ENCODE measurements at regions not wholly inside any gene's neighbourhood (a gene's known extent, or its start where the extent isn't known, plus 50 kb on each side); places are given as distances from the start of the nearest gene placed in this dataset.

- no peaks in the 10 kb centered on the region for H3K36me3 ChIP-seq (ENCODE audit: control insufficient read depth, insufficient read depth, low read length)
- no peak for TF ChIP-seq CTCF (IDR thresholded peaks at IDR 0.05; ENCODE audit: insufficient read depth, low read length, poor library complexity, severe bottlenecking)
- no peak overlapping the region for H3K4me3 ChIP-seq (replicated peaks; ENCODE audit: low read depth, low read length)
- H3K27me3 ChIP-seq (replicated peaks; ENCODE audit: control insufficient read depth, insufficient read depth, low read length), result no peaks in the 10 kb centered on the region
- DNase-seq (ENCODE audit: extremely low read depth, insufficient read length), result no peak
These were observed 457.8 kb upstream of the ROBO2 start for GRCh38 chr3:76582098-76582497.

- H3K27me3 ChIP-seq (replicated peaks; ENCODE audit: control insufficient read depth, insufficient read depth, low read length), result no peaks in the 10 kb centered on the region
- no peaks in the 10 kb centered on the region for H3K36me3 ChIP-seq (ENCODE audit: control insufficient read depth, insufficient read depth, low read length)
- TF ChIP-seq CTCF (IDR thresholded peaks at IDR 0.05; ENCODE audit: insufficient read depth, low read length, poor library complexity, severe bottlenecking), result no peak
- DNase-seq (ENCODE audit: extremely low read depth, insufficient read length), result no peak
- no peak overlapping the region for H3K4me3 ChIP-seq (replicated peaks; ENCODE audit: low read depth, low read length)
These were observed 457.1 kb upstream of the ROBO2 start for GRCh38 chr3:76582632-76583378.

- no peak overlapping the region for H3K4me3 ChIP-seq (replicated peaks; ENCODE audit: low read depth, low read length)
- no peaks in the 10 kb centered on the region for H3K27me3 ChIP-seq (replicated peaks; ENCODE audit: control insufficient read depth, insufficient read depth, low read length)
- DNase-seq (ENCODE audit: extremely low read depth, insufficient read length), result no peak
- H3K36me3 ChIP-seq (ENCODE audit: control insufficient read depth, insufficient read depth, low read length), result no peaks in the 10 kb centered on the region
- TF ChIP-seq CTCF (IDR thresholded peaks at IDR 0.05; ENCODE audit: insufficient read depth, low read length, poor library complexity, severe bottlenecking), result peak; percentile 38
These were observed 454.0 kb upstream of the ROBO2 start for GRCh38 chr3:76585794-76586392.

GRCh38 chr3:76586471-76586870, 453.4 kb upstream of the ROBO2 start:
- H3K27me3 ChIP-seq (replicated peaks; ENCODE audit: control insufficient read depth, insufficient read depth, low read length), result no peaks in the 10 kb centered on the region
- DNase-seq (ENCODE audit: extremely low read depth, insufficient read length), result no peak
- H3K36me3 ChIP-seq (ENCODE audit: control insufficient read depth, insufficient read depth, low read length), result no peaks in the 10 kb centered on the region
- no peak for TF ChIP-seq CTCF (IDR thresholded peaks at IDR 0.05; ENCODE audit: insufficient read depth, low read length, poor library complexity, severe bottlenecking)
- H3K4me3 ChIP-seq (replicated peaks; ENCODE audit: low read depth, low read length), result no peak overlapping the region

- TF ChIP-seq CTCF (IDR thresholded peaks at IDR 0.05; ENCODE audit: insufficient read depth, low read length, poor library complexity, severe bottlenecking), result no peak
- DNase-seq (ENCODE audit: extremely low read depth, insufficient read length), result no peak
- Histone ChIP-seq H3K4me3 (replicated peaks; ENCODE audit: low read depth, low read length) (no peak overlapping the region), H3K27me3 (replicated peaks; ENCODE audit: control insufficient read depth, insufficient read depth, low read length) (no peaks in the 10 kb centered on the region), H3K36me3 (ENCODE audit: control insufficient read depth, insufficient read depth, low read length) (no peaks in the 10 kb centered on the region)
These were observed 429.7 kb upstream of the ROBO2 start for GRCh38 chr3:76610150-76610549.
